ENCODE measurements at regions not wholly inside any gene's neighbourhood (a gene's known extent, or its start where the extent isn't known, plus 50 kb on each side); places are given as distances from the start of the nearest gene placed in this dataset.

DNA sequence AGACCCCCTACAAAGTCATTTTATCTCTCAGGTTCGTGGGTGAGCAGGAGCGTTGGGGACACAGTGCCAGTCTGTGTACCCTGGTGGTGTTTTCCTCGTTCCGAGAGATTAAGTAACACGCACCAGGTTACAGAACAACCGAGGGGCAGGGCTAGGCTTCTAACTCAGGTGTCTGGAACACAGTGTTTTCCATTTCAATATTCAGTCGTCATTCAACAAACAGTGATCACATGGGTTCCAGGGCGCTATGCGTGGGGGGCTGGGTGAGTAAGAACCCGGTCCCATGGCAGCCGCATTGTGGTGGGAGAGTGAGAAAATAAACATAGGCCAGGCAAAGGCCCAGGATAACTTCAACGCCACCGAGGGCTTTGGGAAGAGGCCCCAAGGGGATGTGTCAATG is 55.9 kb upstream of the RNU6ATAC start:
- H3K27me3 ChIP-seq: no peaks in the 10 kb centered on the region
- no peaks in the 10 kb centered on the region for H3K9me3 ChIP-seq
- WGBS, 2 donors: 52 to 54% methylated on average over 13 of the region's 13 CpGs
- ATAC-seq (peak in 3 of 4 donors; percentile 31 to 49 (median 34)), DNase-seq (peak in 2 of 6 donors; percentile 22 to 43), FAIRE-seq (no peak)
- H3K4me3 ChIP-seq: no peak overlapping the region
- no peaks in the 10 kb centered on the region for H3K36me3 ChIP-seq
- no peak for TF ChIP-seq CTCF (IDR thresholded peaks at IDR 0.05)
- H3K4me1 ChIP-seq: no peaks in the 10 kb centered on the region
- no peak overlapping the region for H3K27ac ChIP-seq
- intact Hi-C loops (cut with DNase I): no loop called here

- intact Hi-C loops (cut with DNase I): no loop called here
- no peaks in the 10 kb centered on the region for H3K36me3 ChIP-seq
- DNase-seq: peak in 3 of 6 donors; percentile 21 to 33 (median 27)
- no peaks in the 10 kb centered on the region for H3K4me1 ChIP-seq
- WGBS, 2 donors: 72 to 84% methylated on average over 23 of the region's 23 CpGs
- no peak overlapping the region for H3K4me3 ChIP-seq
- no peak for TF ChIP-seq CTCF (IDR thresholded peaks at IDR 0.05)
- H3K27me3 ChIP-seq: no peaks in the 10 kb centered on the region
- H3K27ac ChIP-seq: no peak overlapping the region
- no peak for ATAC-seq
- H3K9me3 ChIP-seq: no peaks in the 10 kb centered on the region
- no peak for FAIRE-seq
Measured at GRCh38 chr9:134221273-134222017, 57.1 kb upstream of the RNU6ATAC start.

GRCh38 chr9:134222018-134222573 is 57.7 kb upstream of the RNU6ATAC start:
- no peaks in the 10 kb centered on the region for H3K9me3 ChIP-seq
- no peaks in the 10 kb centered on the region for H3K27me3 ChIP-seq
- ATAC-seq (no peak), DNase-seq (peak in 3 of 6 donors; percentile 7 to 41 (median 27)), FAIRE-seq (no peak)
- intact Hi-C loops (cut with DNase I): no loop called here
- H3K4me1 ChIP-seq: no peaks in the 10 kb centered on the region
- H3K4me3 ChIP-seq: no peak overlapping the region
- no peaks in the 10 kb centered on the region for H3K36me3 ChIP-seq
- no peak overlapping the region for H3K27ac ChIP-seq
- 60 to 71% methylated on average over 12 of the region's 12 CpGs for WGBS, 2 donors
- TF ChIP-seq CTCF (IDR thresholded peaks at IDR 0.05): no peak

- TF ChIP-seq CTCF (IDR thresholded peaks at IDR 0.05): no peak
- no peak overlapping the region for H3K27ac ChIP-seq
- WGBS, 2 donors: 63 to 74% methylated on average over 11 of the region's 11 CpGs
- FAIRE-seq: no peak
- H3K4me1 ChIP-seq: no peaks in the 10 kb centered on the region
- no peaks in the 10 kb centered on the region for H3K36me3 ChIP-seq
- no peaks in the 10 kb centered on the region for H3K27me3 ChIP-seq
- no peaks in the 10 kb centered on the region for H3K9me3 ChIP-seq
- ATAC-seq: no peak
- DNase-seq: peak in 2 of 6 donors; percentile 7 to 8
- no peak overlapping the region for H3K4me3 ChIP-seq
- intact Hi-C loops (cut with DNase I): no loop called here
Measured at GRCh38 chr9:134223091-134223490, 58.7 kb upstream of the RNU6ATAC start.

GRCh38 chr9:134223591-134224122 is 59.3 kb upstream of the RNU6ATAC start:
- H3K4me3 ChIP-seq: no peak overlapping the region
- DNase-seq: peak in 2 of 6 donors; percentile 3 to 26
- H3K9me3 ChIP-seq: no peaks in the 10 kb centered on the region
- no peak for TF ChIP-seq CTCF (IDR thresholded peaks at IDR 0.05)
- no peak for FAIRE-seq
- intact Hi-C loops (cut with DNase I): no loop called here
- no peak for ATAC-seq
- WGBS, 2 donors: 66 to 73% methylated on average over 15 of the region's 15 CpGs
- H3K4me1 ChIP-seq: no peaks in the 10 kb centered on the region
- no peak overlapping the region for H3K27ac ChIP-seq
- H3K36me3 ChIP-seq: no peaks in the 10 kb centered on the region
- H3K27me3 ChIP-seq: no peaks in the 10 kb centered on the region

Data from pancreas (tissue), 10 donors.